ENCODE measurements at regions not wholly inside any gene's neighbourhood (a gene's known extent, or its start where the extent isn't known, plus 50 kb on each side); places are given as distances from the start of the nearest gene placed in this dataset.

- no peak overlapping the region for H3K9ac ChIP-seq (ENCODE audit: control insufficient read depth, insufficient read depth, low read length)
Measured at GRCh38 chr4:181775298-181775697, 467.9 kb upstream of the TENM3 start.

More at GRCh38 chr4:181775298-181775697, 467.9 kb upstream of the TENM3 start:
- ATAC-seq (no peak), DNase-seq (ENCODE audit: low read depth, low spot score) (no peak), FAIRE-seq (no peak)
- no peak overlapping the region for H3K4me3 ChIP-seq
- BruUV-seq (replicated peaks), result no TSS peak
- no peak overlapping the region for H3K4me2 ChIP-seq (ENCODE audit: control insufficient read depth, insufficient read depth)
- no peaks in the 10 kb centered on the region for H4K20me1 ChIP-seq (ENCODE audit: control insufficient read depth, insufficient read depth)
- no peaks in the 10 kb centered on the region for H3K79me2 ChIP-seq (ENCODE audit: control insufficient read depth, insufficient read depth, low read length)
- H3K9me3 ChIP-seq (replicated peaks; ENCODE audit: control insufficient read depth, insufficient read depth, low read length), result no peaks in the 10 kb centered on the region
- 0% methylated on average over 4 of the region's 4 CpGs for WGBS (ENCODE audit: insufficient coverage, insufficient replicate concordance, low lambda C conversion rate, missing lambda C conversion rate)
- ChIA-PET SMC1A (ENCODE audit: uncharacterized antibody, unreplicated experiment) (interaction anchor here (0.6 kb wide), 1 partner anchor 1163 kb away, joined by 3 read pairs; no protein-coding TSS in a partner anchor), POLR2A (no interaction called here), CTCF (no interaction called here), RAD21 (ENCODE audit: unreplicated experiment) (no interaction called here)
- in situ Hi-C loops (cut with MboI) (no loop called here), intact Hi-C loops (cut with micrococcal nuclease; ENCODE audit: unreplicated experiment) (no loop called here)
- H3K27ac ChIP-seq (ENCODE audit: control insufficient read depth, insufficient read depth), result no peak overlapping the region
- TF ChIP-seq FOS (IDR thresholded peaks at IDR 0.05; ENCODE audit: borderline replicate concordance, extremely low read depth, insufficient read length), result no peak
- no peak for TF ChIP-seq SREBF2 (IDR thresholded peaks at IDR 0.05; ENCODE audit: low read length)
- TF ChIP-seq NR2C1 (IDR thresholded peaks at IDR 0.05), result no peak
- no peak for TF ChIP-seq CBX5 (IDR thresholded peaks at IDR 0.05; ENCODE audit: low read depth)
- no peak for TF ChIP-seq ASH2L (IDR thresholded peaks at IDR 0.05; ENCODE audit: borderline replicate concordance, low read depth)
- TF ChIP-seq NBN (IDR thresholded peaks at IDR 0.05), result no peak
- TF ChIP-seq SREBF1 (IDR thresholded peaks at IDR 0.05; ENCODE audit: low read length), result no peak
- TF ChIP-seq ZNF24 (IDR thresholded peaks at IDR 0.05), result no peak
- no peak for TF ChIP-seq EP300 (IDR thresholded peaks at IDR 0.05; ENCODE audit: borderline replicate concordance in 1 of 2, control insufficient read depth in 1 of 2, low read depth in 2 of 2, low read length in 2 of 2)
- no peak for TF ChIP-seq ATF7 (IDR thresholded peaks at IDR 0.05; ENCODE audit: low read depth)
- TF ChIP-seq SIX5 (IDR thresholded peaks at IDR 0.05; ENCODE audit: low read depth, low read length, severe bottlenecking), result no peak
- TF ChIP-seq ZZZ3 (IDR thresholded peaks at IDR 0.05; ENCODE audit: control insufficient read depth, insufficient read length, low read depth), result no peak
- TF ChIP-seq RB1 (IDR thresholded peaks at IDR 0.05; ENCODE audit: borderline replicate concordance), result no peak
- TF ChIP-seq NFYA (IDR thresholded peaks at IDR 0.05; ENCODE audit: borderline replicate concordance, low read depth, low read length), result no peak
- no peak for TF ChIP-seq ZBTB4 (CRISPR knock-in tag; IDR thresholded peaks at IDR 0.05)
- TF ChIP-seq EED (IDR thresholded peaks at IDR 0.05; ENCODE audit: low read depth), result no peak
- H3K4me1 ChIP-seq (ENCODE audit: control insufficient read depth, insufficient read depth, low read length), result no peaks in the 10 kb centered on the region
- H2AFZ ChIP-seq (ENCODE audit: control insufficient read depth, low read depth, low read length), result no peak overlapping the region
- no peaks in the 10 kb centered on the region for H3K36me3 ChIP-seq (ENCODE audit: control insufficient read depth in 2 of 2, insufficient read depth in 2 of 2, low read length in 1 of 2)
- no peaks in the 10 kb centered on the region for H3K27me3 ChIP-seq (replicated peaks in 1 of 2; ENCODE audit: control insufficient read depth in 2 of 2, insufficient read depth in 2 of 2, low read length in 1 of 2)

Data from GM12878 (cell line).